ENCODE measurements at regions not wholly inside any gene's neighbourhood (a gene's known extent, or its start where the extent isn't known, plus 50 kb on each side); places are given as distances from the start of the nearest gene placed in this dataset.
A peak's percentile ranks its signal among the peaks of the same experiment; 100 is the strongest.
"Not testable (repeated sequence)": the region's sequence is repeated elsewhere in the genome, so short reads cannot be mapped to it uniquely, and the experiment has no call there.

DNA sequence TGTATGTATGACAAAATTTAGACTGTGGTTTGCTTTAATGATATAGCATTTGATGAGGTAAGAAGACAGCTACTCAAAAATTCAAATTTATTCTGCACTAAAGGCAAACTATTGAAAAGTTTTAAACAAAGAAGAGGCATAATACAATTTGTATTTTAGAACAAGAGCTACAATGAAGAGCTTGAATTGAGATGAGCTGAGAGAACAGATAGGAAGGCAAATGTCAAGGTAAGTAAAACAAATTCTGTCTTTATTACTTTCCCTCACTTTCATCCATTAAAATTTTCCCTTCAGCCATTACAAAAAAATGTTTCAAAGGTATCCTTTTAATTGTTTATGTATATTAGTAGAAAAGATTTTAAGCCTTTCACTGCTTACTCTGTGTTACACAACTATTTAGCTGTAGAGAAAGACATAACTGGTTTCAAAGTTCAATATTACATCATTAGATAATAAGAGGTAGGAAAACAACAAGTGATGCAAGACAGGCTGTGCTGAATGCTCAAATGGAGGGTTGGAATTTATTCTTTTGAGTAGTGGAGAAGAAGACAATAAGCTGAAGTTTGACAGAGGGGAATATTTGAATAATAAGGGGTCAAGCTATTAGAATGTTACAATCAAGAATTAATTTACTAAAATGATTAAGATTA lies 1334.1 kb downstream of the FSCB start:
- DNase-seq (ENCODE audit: low read depth), result no peak

- no peak for DNase-seq (ENCODE audit: low read depth)
These were observed 1337.4 kb downstream of the FSCB start for GRCh38 chr14:43169722-43170121.

GRCh38 chr14:43168371-43168925 lies 1338.6 kb downstream of the FSCB start:
- DNase-seq (ENCODE audit: low read depth), result no peak

GRCh38 chr14:43166163-43166562 lies 1340.9 kb downstream of the FSCB start:
- no peak for DNase-seq (ENCODE audit: low read depth)

- DNase-seq (ENCODE audit: low read depth), result no peak
These were observed 1341.4 kb downstream of the FSCB start for GRCh38 chr14:43165651-43166050.

- DNase-seq (ENCODE audit: low read depth), result no peak
These were observed 1345.6 kb downstream of the FSCB start for GRCh38 chr14:43161477-43161876.

GRCh38 chr14:43157661-43158060 lies 1349.4 kb downstream of the FSCB start:
- no peak for DNase-seq (ENCODE audit: low read depth)

DNA sequence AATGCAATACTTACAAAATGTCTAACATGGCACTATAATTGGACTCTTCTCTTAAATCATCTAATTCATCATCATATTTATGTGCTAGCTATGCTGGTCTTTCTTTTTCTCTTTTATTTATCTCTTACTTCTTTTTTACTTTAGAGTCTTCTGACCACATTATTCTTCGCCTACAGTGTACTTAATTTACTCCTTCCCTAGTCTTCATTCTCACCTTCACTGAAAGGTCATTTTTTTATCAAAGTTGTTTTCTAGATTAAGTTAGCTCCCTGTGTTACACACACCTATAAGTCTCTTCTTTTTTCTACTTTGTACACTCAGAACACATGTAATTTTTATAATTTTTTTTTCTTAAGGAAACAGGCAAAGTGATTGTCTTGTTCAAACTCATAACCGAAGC lies 1351.2 kb downstream of the FSCB start:
- DNase-seq (ENCODE audit: low read depth), result no peak

DNA sequence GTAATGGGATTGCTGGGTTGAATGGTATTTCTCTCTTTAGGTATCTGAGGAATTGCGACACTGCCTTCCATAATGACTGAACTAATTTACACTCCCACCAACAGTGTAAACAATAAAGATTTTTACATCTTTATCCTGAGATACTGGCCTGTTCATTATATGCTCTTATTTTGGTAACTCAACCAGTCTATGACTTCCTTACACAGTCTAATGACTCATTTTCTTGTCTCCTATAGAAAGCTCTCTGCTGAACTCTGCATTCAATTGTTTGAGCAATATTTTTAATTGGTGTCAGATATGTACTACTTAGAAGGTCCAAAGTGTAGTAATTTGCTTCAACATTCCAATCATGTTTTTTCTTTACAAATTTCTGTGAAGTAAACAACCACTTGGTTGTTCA lies 1351.8 kb downstream of the FSCB start:
- no peak for DNase-seq (ENCODE audit: low read depth)

GRCh38 chr14:43147485-43147884 lies 1359.6 kb downstream of the FSCB start:
- no peak for DNase-seq (ENCODE audit: low read depth)

- no peak for DNase-seq (ENCODE audit: low read depth)
These were observed 1361.7 kb downstream of the FSCB start for GRCh38 chr14:43145361-43145760.

DNA sequence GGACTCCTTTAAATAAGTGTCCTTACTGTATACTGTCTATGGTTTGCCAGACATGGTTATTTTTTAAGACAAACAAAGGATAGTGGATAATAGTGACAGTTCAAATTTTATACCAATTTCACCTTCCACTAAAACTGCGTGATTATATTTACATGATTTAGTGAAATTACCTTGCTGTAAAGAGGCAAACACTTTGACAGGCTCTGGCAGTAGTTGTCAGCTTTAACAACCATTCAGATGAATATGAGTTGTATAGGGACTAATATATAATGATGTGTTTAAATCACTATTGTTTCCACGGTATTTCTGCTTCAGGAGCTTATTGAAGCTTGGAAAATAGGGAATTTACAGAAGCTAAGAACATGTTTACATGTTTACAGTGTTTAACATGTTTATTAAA lies 1364.0 kb downstream of the FSCB start:
- DNase-seq (ENCODE audit: low read depth), result no peak

DNA sequence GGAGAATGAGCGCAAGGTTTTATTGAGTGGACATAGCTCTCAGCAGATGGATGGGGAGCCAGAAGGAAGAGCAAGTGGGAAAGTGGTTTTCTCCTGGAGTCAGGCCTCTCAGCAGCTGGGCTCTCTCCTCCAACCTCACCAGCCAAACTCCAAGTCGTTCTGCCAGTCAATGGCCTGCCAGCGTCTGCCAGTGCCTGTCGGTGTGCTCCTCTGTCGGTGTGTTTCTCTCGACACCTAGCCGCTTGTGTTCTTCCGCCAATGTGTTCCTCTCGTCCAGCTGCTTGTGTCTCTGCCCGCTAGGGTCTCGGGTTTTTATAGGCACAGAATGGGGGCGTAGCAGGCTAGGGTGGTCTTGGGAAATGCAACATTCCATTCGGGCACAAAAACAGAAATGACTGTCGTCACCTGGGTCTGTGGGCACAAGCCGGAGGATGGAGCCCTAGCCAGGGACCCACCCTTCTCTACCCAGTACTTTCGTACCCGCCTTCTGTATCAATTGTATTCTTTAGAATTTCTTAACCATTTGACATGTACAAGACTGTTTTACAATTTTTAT lies 1365.4 kb downstream of the FSCB start:
- DNase-seq (ENCODE audit: low read depth), result no peak

- no peak for DNase-seq (ENCODE audit: low read depth)
These were observed 1366.6 kb downstream of the FSCB start for GRCh38 chr14:43140453-43140852.

DNA sequence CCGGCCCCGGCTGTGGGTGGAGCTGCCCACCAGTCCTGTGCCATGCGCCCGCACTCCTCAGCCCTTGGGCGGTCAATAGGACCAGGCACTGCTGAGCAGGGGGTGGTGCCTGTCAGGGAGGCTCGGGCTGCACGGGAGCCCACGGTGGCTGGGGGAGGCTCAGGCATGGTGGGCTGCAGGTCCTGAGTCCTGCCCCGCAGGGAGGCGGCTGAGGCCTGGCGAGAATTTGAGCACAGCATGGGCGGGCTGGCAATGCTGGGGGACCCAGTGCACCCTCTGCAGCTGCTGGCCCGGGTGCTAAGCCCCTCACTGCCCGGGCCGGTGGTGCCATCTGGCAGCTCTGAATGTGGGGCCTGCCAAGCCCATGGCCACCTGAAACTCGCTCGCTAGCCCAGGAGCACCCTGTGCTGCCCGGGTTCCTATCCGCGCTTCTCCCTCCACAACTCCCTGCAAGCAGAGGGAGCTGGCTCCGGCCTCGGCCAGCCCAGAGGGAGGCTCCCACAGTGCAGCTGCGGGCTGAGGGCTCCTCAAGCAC lies 1371.1 kb downstream of the FSCB start:
- DNase-seq (ENCODE audit: low read depth), result no peak

GRCh38 chr14:43132441-43132840 lies 1374.6 kb downstream of the FSCB start:
- no peak for DNase-seq (ENCODE audit: low read depth)

DNA sequence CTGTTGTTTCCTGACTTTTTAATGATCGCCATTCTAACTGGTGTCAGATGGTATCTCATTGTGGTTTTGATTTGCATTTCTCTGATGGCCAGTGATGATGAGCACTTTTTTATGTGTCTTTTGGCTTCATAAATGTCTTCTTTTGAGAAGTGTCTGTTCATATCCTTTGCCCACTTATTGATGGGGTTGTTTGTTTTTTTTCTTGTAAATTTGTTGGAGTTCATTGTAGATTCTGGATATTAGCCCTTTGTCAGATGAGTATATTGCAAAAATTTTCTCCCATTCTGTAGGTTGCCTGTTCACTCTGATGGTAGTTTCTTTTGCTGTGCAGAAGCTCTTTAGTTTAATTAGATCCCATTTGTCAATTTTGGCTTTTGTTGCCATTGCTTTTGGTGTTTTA lies 1378.7 kb downstream of the FSCB start:
- not testable (repeated sequence) for DNase-seq (ENCODE audit: low read depth)

DNA sequence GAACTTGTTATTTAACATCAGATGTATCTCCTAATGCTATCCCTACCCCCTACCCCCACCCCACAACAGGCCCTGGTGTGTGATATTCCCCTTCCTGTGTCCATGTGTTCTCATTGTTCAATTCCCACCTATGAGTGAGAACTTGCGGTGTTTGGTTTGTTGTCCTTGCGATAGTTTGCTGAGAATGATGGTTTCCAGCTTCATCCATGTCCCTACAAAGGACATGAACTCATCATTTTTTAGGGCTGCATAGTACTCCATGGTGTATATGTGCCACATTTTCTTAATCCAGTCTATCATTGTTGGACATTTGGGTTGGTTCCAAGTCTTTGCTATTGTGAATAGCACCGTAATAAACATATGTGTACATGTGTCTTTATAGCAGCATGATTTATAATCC lies 1379.2 kb downstream of the FSCB start:
- not testable (repeated sequence) for DNase-seq (ENCODE audit: low read depth)

GRCh38 chr14:43123544-43123943 lies 1383.5 kb downstream of the FSCB start:
- no peak for DNase-seq (ENCODE audit: low read depth)

DNA sequence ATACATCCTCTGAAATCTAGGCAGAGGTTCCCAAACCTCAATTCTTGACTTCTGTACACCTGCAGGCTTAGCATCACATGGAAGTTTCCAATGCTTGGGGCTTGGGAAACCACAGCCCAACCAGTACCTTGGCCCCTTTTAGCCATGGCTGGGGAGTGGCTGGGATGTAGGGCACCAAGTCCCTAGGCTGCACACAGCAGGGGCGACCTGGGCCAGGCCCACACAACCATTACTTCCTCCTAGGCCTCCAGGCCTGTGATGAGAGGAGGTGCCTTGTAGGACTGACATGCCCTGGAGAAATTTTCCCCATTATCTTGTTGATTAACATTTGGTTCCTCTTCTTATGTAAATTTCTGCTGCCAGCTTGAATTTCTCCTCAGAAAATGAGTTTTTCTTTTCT lies 1387.4 kb downstream of the FSCB start:
- no peak for DNase-seq (ENCODE audit: low read depth)

DNA sequence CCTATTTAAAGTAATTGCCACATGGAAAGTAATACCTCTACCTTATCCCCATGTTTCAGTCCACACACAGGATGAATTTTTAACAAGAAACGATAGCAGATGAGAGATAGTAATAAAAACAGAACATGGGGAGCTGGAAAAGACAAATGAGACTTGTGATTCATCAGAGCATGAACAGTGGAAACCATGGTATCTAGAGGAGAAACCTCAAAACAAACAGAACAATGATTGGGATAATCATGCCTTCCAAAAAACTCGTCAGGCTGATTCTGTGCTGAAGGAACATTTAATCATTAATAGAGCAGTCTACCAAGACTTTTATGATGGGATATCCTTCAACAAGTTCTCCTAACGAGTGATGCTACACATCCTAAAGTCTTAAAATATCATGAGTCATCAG lies 1390.7 kb downstream of the FSCB start:
- peak; percentile 15 for DNase-seq (ENCODE audit: low read depth)

GRCh38 chr14:43105305-43105704 lies 1401.8 kb downstream of the FSCB start:
- DNase-seq (ENCODE audit: low read depth), result no peak

GRCh38 chr14:43090380-43090779 lies 1416.7 kb downstream of the FSCB start:
- no peak for DNase-seq (ENCODE audit: low read depth)

GRCh38 chr14:43087666-43088065 lies 1419.4 kb downstream of the FSCB start:
- no peak for DNase-seq (ENCODE audit: low read depth)
